Head of caudate nucleus (tissue), 42 donors: ENCODE measurements at regions not wholly inside any gene's neighbourhood (a gene's known extent, or its start where the extent isn't known, plus 50 kb on each side); places are given as distances from the start of the nearest gene placed in this dataset.
"Not testable (repeated sequence)": the region's sequence is repeated elsewhere in the genome, so short reads cannot be mapped to it uniquely, and the experiment has no call there.

Experiments used
- DNase-seq, 42 donors: peaks; one replicate each; pipeline versions ENCODE4 v3.0.0 to v3.0.0-alpha.2; 2020 to 2021; ENCODE audit warnings: mixed read lengths in 7 of 42
- intact Hi-C: fragments of 100-400 bp; cut with DNase I; formaldehyde crosslinking; loops from one replicate; pipeline ENCODE4 v1.15.0; 2022

DNA sequence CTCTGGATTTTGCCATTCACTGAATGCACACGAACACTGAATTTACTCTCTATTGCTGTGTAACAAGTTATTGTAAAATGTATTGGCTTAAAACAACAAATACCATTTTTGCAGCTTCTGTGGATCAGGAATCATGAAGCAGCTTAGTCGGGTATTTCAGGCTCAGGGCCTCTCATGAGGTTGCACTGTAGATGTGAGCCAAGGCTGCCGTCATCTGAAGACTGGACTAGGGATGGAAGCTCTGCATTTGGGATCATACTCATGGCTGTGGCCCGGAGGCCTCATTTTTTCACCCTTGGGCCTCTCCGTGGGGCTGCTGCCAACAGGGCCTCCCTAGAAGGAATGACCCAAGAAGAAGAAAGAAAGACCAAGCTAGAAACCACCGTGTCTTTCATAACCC is 492.4 kb upstream of the CDH4 start:
- DNase-seq: no peak

GRCh38 chr20:60760256-60761000 is 491.6 kb upstream of the CDH4 start:
- intact Hi-C loops: no loop called here

More for the DNA sequence above, 492.4 kb upstream of the CDH4 start:
- intact Hi-C loops: no loop called here

DNA sequence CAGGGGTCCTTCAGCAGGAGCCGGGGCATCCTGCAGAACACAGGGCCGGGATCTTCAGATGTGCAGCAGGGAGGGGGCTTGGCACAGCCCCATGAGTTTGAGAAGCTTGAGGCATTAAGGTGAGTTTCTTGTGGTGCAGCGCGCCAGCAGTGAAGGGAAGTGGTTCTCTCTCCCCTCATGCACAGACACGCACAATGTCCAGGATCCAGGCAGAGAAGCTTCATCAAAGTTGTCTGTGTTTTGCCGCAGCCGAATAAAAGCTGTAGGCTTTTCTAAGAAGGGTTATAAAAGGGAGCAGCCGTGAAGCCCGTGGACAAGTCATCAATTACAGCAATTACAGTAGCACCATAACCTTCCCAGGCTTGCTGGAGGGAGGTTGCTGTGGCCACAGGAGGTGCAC is 491.0 kb upstream of the CDH4 start:
- intact Hi-C loops: no loop called here
- no peak for DNase-seq

More at GRCh38 chr20:60760256-60761000, 491.6 kb upstream of the CDH4 start:
- no peak for DNase-seq

DNA sequence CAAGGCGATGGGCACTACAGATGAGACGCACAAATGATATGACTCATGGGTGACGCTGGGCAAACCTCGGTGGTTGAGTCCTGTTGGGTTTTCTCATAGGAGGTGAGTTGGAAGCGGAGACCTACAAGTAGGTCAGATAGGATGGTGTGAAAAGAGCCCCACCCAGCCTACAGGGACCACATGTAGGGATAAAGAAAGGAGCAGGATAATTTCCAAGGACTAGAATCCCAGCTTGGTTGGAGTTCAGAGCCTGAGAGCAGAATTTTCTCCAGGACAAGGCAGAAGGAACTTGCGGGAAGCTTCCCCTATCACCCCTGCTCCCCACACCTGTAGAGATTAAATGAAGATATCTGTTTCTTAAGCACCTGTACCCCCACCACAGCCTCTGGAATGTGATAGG is 489.7 kb upstream of the CDH4 start:
- intact Hi-C loops: no loop called here
- no peak for DNase-seq

DNA sequence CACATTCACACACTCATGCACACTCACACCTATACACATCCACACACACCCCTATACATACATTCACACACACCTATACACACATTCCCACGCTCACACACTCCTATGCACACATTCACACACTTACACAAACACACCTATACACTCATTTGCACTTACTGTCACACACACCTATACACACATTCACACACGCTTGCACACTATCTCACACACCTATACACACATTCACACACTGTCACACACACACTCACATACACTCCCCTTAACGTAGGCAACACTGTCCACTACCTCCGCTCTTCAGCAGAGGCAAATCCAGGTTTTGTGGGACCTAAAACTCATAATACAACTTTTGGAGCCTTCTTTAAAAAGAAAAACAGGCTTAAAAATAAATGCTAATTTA is 487.7 kb upstream of the CDH4 start:
- intact Hi-C loops: no loop called here

DNA sequence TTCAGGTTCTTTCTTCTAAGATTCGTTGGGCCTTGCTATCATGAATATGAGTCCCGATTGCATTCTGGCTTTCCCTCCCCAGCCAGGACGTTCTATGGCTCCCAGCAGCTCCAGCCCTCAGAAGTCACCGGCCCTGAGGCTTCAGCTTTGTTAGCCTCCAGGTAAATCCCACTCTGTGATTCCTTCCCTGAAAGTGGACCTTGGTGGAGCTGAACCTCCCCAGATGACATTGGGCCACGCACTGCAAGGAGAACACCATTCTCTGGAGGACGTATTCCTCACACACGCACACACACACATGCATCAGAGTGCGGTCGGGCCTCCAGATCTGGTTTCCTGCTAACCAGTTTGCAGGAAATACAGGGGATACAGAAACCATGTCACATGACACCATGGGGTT is 487.3 kb upstream of the CDH4 start:
- intact Hi-C loops: no loop called here
- no peak for DNase-seq

More for the DNA sequence above, 487.7 kb upstream of the CDH4 start:
- no peak for DNase-seq

- intact Hi-C loops: no loop called here
- no peak for DNase-seq
Measured at GRCh38 chr20:60765821-60766403, 486.1 kb upstream of the CDH4 start.

- intact Hi-C loops: no loop called here
- DNase-seq: no peak
Measured at GRCh38 chr20:60768216-60768615, 483.8 kb upstream of the CDH4 start.

DNA sequence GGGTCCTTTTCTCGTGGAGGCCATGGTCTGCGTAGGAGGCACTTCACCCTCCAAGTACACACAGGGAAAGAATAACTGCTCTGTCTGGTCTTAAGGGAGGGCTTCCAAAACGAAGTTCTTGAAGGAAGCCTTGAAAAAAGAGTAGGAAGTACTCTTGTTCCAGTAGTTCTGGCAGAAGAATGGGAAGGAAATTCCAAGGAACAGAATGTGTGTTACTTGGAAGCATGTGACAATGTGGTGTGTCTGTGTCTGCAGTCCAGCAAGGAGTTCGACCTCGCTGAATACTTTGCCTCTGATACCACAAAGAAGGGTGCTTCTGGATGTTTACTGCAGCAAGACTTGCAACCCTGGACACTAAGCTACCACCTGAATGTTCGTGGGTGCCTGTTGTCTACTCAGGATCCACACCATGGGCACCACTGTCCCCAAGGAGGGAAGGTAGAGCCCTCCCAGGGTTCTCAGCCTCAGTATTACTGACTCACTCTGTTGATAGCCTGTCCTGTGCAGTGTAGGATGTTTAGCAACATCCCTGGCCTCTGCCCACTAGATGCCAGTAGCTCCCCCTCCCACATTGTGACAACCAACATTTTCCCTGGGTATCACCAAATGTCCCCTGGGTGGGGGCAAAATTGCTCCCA is 471.6 kb upstream of the CDH4 start:
- intact Hi-C loops: no loop called here
- no peak for DNase-seq

- DNase-seq: no peak
- intact Hi-C loops: no loop called here
Measured at GRCh38 chr20:60782959-60783625, 469.0 kb upstream of the CDH4 start.

DNA sequence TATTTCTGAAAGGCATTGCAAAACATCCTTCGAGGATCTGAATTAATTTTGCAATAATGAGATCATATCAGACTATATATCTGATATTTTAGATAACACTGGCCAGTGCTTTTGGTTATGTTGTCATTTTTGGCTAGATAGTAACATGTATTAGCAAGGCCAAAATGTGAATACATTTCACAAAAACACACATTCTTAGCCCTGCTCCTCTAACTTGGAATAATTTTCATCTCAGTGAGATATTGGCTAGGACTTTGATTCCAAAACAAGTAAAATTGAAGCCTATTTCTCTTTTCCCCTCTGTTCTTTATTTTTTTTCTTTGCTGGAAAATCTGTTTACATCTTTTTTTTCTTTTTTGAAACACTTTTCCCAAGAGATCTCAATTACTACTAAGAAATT is 466.8 kb upstream of the CDH4 start:
- intact Hi-C loops: no loop called here
- no peak for DNase-seq

DNA sequence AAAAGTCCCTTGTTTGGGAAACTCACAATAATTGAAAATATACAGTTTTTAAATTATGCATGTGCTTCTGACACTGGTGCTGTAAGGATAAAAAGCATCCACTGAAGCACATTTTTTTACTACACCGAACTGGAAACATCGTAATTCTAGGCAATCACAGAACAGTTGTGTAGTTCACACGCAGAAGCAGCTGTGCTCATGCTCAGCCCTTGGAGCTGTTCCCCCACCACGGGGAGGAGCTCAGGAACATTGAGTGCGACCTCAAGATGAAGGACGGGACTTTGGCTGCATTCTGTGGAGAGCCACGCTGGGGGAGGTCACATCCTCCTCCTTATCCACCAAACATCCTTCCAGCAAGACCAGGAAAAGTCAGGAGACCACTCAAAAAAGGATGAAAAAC is 466.3 kb upstream of the CDH4 start:
- intact Hi-C loops: no loop called here
- DNase-seq: no peak

DNA sequence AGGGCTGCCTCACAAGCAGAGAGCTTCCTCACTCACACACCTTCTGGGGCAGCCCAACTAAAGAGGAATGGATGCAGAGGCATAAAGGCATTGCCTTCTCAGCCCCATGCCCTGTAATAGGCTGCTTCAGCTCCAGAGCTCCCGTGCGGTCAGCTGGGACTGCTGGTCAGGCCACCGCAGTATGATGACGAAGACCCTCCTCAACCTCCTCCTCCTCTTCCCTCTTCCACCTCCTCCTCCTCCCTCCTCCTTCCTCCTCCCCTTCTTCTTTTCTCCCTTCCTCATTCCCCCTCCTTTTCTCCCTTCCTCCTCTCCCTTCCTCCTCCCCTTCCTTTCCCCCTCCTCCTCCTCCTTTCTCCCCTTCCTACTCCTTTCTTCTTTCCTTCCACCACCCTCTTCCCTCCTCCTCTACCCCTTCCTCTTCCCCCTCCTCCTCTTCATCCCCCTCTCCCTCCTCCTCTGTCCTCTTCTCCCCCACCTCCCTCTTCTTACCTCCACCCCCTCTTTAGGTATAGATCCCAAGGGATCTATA is 465.3 kb upstream of the CDH4 start:
- intact Hi-C loops: no loop called here

DNA sequence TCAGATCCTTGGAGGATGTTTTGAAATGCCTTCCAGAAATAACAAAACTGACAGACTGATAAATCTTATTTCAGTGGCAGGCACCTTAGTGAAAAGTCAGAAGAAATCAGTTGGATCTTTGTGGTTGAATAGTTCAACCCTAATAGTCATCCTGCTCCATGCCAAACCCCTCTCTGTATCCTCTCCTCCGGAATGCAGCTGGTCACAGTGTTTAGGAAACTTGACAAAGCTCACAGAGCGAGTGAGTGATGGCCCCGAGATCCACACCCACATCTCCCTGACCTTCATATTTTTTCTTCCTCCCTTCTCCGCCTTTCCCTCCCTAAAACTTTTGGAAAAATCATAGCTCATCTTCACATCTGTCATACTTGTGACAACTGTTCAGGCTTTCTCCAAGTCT is 464.8 kb upstream of the CDH4 start:
- intact Hi-C loops: no loop called here
- DNase-seq: no peak

More for the DNA sequence above, 465.3 kb upstream of the CDH4 start:
- DNase-seq: no peak

DNA sequence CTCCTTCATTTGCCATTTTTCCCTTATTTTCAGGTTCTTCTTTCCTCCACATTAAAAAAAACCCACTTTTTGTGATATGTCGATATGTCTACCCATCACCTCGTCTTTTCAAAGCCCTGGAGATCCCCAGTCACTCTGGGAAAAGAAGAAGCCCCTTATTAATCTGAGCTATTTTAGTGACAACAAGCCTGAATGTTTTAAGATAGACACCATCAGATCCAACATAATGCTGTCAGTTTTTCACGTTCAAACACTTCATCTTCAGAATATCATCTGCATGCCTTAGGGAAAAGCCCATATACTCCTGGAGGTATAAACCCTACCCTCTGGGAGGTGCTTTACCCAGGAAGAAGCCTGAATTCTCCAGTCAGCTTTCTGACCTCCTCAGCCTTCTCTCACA is 464.0 kb upstream of the CDH4 start:
- DNase-seq: no peak
- intact Hi-C loops: no loop called here

- intact Hi-C loops: no loop called here
- DNase-seq: no peak
Measured at GRCh38 chr20:60789399-60789798, 462.7 kb upstream of the CDH4 start.

- DNase-seq, intact Hi-C loops: not testable (repeated sequence)
Measured at GRCh38 chr20:60790339-60790738, 461.7 kb upstream of the CDH4 start.

DNA sequence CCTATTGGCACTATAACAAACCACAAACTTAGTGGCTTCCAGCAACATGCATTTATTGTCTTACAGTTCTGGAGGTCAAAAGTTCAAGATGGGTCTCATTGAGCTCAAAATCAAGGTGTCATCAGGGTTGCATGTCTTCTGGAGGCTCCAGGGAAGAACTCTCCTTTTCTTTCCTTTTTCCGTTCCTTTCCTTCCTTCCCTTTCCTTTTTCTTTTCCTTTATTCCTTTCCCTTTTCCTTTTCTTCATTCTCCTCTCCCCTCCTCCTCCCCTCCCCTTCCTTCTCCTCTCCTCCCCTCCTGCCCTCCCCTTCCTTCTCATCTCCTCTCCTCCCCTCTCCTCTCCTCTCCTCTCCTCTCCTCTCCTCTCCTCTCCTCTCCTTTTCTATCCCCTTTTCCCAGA is 460.2 kb upstream of the CDH4 start:
- intact Hi-C loops: no loop called here
- DNase-seq: no peak

- intact Hi-C loops: no loop called here
- no peak for DNase-seq
Measured at GRCh38 chr20:60792941-60793340, 459.1 kb upstream of the CDH4 start.

- intact Hi-C loops: no loop called here
- DNase-seq: no peak
Measured at GRCh38 chr20:60794674-60795073, 457.4 kb upstream of the CDH4 start.
